Endodermal cell (in vitro differentiated cells): ENCODE measurements at regions not wholly inside any gene's neighbourhood (a gene's known extent, or its start where the extent isn't known, plus 50 kb on each side); places are given as distances from the start of the nearest gene placed in this dataset.
A peak's percentile ranks its signal among the peaks of the same experiment; 100 is the strongest.

Experiments used
- DNase-seq: peaks from one replicate; pipeline ENCODE4 v3.0.0-alpha.2; 2017
- H3K27ac ChIP-seq: 2 replicates; pipeline ENCODE4 v1.5.1; 2013; ENCODE audit warnings: mild to moderate bottlenecking, low read depth, low read length, moderate library complexity
- H3K27me3 ChIP-seq: 2 replicates; pipeline ENCODE4 v1.6.1; 2013; ENCODE audit warnings: mild to moderate bottlenecking, low read length, moderate library complexity; ENCODE audit not compliant: insufficient read depth, control insufficient read depth, poor library complexity, severe bottlenecking
- H3K36me3 ChIP-seq: 2 replicates; pipeline ENCODE4 v1.7.0; 2013; ENCODE audit warnings: mild to moderate bottlenecking, low read length, moderate library complexity; ENCODE audit not compliant: control insufficient read depth, insufficient read depth
- H3K4me1 ChIP-seq: one replicate; pipeline ENCODE4 v1.7.0; 2013; ENCODE audit warnings: low read length; ENCODE audit not compliant: control insufficient read depth, insufficient read depth
- H3K4me3 ChIP-seq: 2 replicates; pipeline ENCODE4 v1.5.1; 2013; ENCODE audit warnings: mild to moderate bottlenecking, low read length, moderate library complexity
- H3K9ac ChIP-seq: 2 replicates; pipeline ENCODE4 v1.6.1; 2013; ENCODE audit warnings: mild to moderate bottlenecking, low read length, moderate library complexity; ENCODE audit not compliant: poor library complexity, severe bottlenecking; ENCODE audit errors: extremely low read depth
- H3K9me3 ChIP-seq: 2 replicates; pipeline ENCODE4 v1.6.1; 2013; ENCODE audit warnings: mild to moderate bottlenecking, low read length, moderate library complexity; ENCODE audit not compliant: control insufficient read depth
- H3K27ac Mint-ChIP-seq: 2 replicates; pipeline ENCODE4 v1.8.0; 2020; ENCODE audit warnings: mixed read lengths
- H3K27me3 Mint-ChIP-seq: 2 replicates; pipeline ENCODE4 v1.8.0; 2021; ENCODE audit warnings: mild to moderate bottlenecking, mixed read lengths; ENCODE audit not compliant: insufficient read depth
- H3K36me3 Mint-ChIP-seq: 2 replicates; pipeline ENCODE4 v1.8.0; 2020; ENCODE audit warnings: low read depth, mixed read lengths
- H3K4me1 Mint-ChIP-seq: 2 replicates; pipeline ENCODE4 v1.8.0; 2020; ENCODE audit warnings: mixed read lengths
- H3K4me3 Mint-ChIP-seq: 2 replicates; pipeline ENCODE4 v1.8.0; 2020; ENCODE audit warnings: mild to moderate bottlenecking, moderate library complexity, mixed read lengths
- H3K9me3 Mint-ChIP-seq: 2 replicates; pipeline ENCODE4 v1.8.0; 2020; ENCODE audit warnings: mild to moderate bottlenecking, mixed read lengths
- WGBS, 2 experiments: methylation state at CpG; one replicate each; pipeline versions ENCODE4 v1.1.5 to v1.1.7; 2013; ENCODE audit warnings: missing lambda C conversion rate in 2 of 2, mixed read lengths in 1 of 2; ENCODE audit not compliant: insufficient coverage in 1 of 2, insufficient read length in 1 of 2; 5-methylcytosine and 5-hydroxymethylcytosine counted together
- TF ChIP-seq, protein P1 (sequence below): fragments of 200-600 bp; sonication (generic); conservative IDR thresholded peaks from 2 replicates; pipeline ENCODE4 v1.5.0; 2021; ENCODE audit warnings: antibody characterized with exemption, mild to moderate bottlenecking

DNA sequence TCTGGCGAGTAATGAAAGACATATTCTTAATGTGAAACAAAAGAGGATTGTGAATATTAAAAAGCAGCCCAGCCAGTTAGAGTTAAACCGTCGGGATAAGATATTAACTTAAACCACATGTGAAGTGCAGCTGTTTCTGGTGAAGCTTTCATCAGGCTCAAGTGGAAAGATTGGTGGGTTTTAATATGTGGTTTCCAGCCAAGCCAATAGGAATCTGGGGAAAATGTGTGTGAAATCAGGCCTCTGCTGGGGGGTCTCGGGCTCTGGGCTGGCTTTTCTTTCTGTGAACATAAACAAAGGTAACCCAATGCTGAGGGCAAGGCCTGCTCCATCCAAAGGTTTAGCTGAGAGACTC, 279.6 kb downstream of the SLC4A3 start:
- no peak overlapping the region for H3K9ac ChIP-seq
- H3K27ac ChIP-seq, result no peak overlapping the region
- WGBS, 2 experiments, result 87 to 97% methylated on average over 3 to 4 of the region's 4 CpGs
- no peaks in the 10 kb centered on the region for H3K9me3 ChIP-seq
- H3K27me3 ChIP-seq, result peaks cover 34% of the 10 kb centered on the region
- no peaks in the 10 kb centered on the region for H3K36me3 Mint-ChIP-seq
- H3K4me1 ChIP-seq, result peaks cover 5% of the 10 kb centered on the region
- H3K9me3 Mint-ChIP-seq, result no peaks in the 10 kb centered on the region
- TF ChIP-seq, protein P1, sequence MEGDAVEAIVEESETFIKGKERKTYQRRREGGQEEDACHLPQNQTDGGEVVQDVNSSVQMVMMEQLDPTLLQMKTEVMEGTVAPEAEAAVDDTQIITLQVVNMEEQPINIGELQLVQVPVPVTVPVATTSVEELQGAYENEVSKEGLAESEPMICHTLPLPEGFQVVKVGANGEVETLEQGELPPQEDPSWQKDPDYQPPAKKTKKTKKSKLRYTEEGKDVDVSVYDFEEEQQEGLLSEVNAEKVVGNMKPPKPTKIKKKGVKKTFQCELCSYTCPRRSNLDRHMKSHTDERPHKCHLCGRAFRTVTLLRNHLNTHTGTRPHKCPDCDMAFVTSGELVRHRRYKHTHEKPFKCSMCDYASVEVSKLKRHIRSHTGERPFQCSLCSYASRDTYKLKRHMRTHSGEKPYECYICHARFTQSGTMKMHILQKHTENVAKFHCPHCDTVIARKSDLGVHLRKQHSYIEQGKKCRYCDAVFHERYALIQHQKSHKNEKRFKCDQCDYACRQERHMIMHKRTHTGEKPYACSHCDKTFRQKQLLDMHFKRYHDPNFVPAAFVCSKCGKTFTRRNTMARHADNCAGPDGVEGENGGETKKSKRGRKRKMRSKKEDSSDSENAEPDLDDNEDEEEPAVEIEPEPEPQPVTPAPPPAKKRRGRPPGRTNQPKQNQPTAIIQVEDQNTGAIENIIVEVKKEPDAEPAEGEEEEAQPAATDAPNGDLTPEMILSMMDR, result no peak
- no peak overlapping the region for H3K27ac Mint-ChIP-seq
- peaks cover 19% of the 10 kb centered on the region for H3K4me1 Mint-ChIP-seq
- peaks cover 42% of the 10 kb centered on the region for H3K27me3 Mint-ChIP-seq
- H3K36me3 ChIP-seq, result no peaks in the 10 kb centered on the region
- DNase-seq, result no peak
- H3K4me3 ChIP-seq, result no peak overlapping the region
- no peak overlapping the region for H3K4me3 Mint-ChIP-seq

DNA sequence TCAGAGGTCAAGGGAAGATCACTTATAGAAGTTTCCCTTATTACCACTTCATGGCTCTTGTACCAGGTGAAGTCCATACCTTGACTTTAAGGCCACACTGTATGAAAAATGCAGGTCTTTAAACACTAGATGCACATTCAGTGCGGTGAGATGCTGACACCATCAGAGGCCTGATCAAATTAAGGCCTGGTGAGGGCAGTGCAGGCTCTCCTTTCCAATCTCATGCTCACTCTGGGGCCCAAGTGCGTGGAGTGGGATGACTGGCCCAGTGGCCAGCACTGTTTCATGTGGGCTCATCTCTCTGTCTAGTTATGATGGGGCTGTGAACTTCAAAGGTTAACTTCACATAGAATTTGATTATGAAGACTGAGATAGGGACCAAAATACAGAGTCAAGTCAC, 281.1 kb downstream of the SLC4A3 start:
- H3K36me3 ChIP-seq, result no peaks in the 10 kb centered on the region
- no peak overlapping the region for H3K27ac ChIP-seq
- H3K9me3 Mint-ChIP-seq, result no peaks in the 10 kb centered on the region
- H3K9ac ChIP-seq, result no peak overlapping the region
- no peak overlapping the region for H3K4me3 Mint-ChIP-seq
- H3K27me3 ChIP-seq, result peaks cover 46% of the 10 kb centered on the region
- DNase-seq, result peak; percentile 62
- TF ChIP-seq, protein P1, result peak; percentile 70
- no peak overlapping the region for H3K27ac Mint-ChIP-seq
- H3K4me1 ChIP-seq, result no peaks in the 10 kb centered on the region
- peaks cover 57% of the 10 kb centered on the region for H3K27me3 Mint-ChIP-seq
- H3K36me3 Mint-ChIP-seq, result no peaks in the 10 kb centered on the region
- H3K4me1 Mint-ChIP-seq, result peaks cover 13% of the 10 kb centered on the region
- no peaks in the 10 kb centered on the region for H3K9me3 ChIP-seq
- no peak overlapping the region for H3K4me3 ChIP-seq
- WGBS, 2 experiments, result 94 to 100% methylated on average over 2 of the region's 2 CpGs

DNA sequence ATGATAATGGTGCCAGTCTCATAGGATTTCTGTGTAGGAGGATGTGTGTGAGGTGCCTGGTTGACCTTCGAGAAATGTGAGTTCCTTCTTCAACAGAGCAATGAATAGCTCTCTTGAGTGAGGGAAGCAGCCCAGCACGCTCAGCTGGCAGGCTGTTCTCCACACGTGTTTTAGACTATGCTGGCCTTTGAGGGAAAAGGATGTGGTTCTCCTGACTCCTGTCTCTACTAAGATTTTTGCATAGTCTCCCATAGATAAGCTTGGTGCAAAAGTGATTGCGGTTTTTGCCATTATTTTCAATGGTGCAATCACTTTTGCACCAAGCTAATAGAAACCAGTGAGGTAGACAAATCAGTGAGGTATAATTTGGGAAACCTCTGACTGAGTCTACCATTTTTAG, 284.1 kb downstream of the SLC4A3 start:
- no peak overlapping the region for H3K4me3 Mint-ChIP-seq
- Histone ChIP-seq H3K27me3 (peaks cover 70% of the 10 kb centered on the region), H3K9me3 (no peaks in the 10 kb centered on the region), H3K9ac (no peak overlapping the region), H3K4me3 (no peak overlapping the region), H3K36me3 (no peaks in the 10 kb centered on the region), H3K4me1 (no peaks in the 10 kb centered on the region), H3K27ac (no peak overlapping the region)
- peaks cover 19% of the 10 kb centered on the region for H3K4me1 Mint-ChIP-seq
- H3K9me3 Mint-ChIP-seq, result no peaks in the 10 kb centered on the region
- H3K36me3 Mint-ChIP-seq, result no peaks in the 10 kb centered on the region
- 90 to 93% methylated on average over 2 to 4 of the region's 4 CpGs for WGBS, 2 experiments
- H3K27ac Mint-ChIP-seq, result no peak overlapping the region
- H3K27me3 Mint-ChIP-seq, result peaks cover 76% of the 10 kb centered on the region
- DNase-seq, result no peak
- TF ChIP-seq, protein P1, result no peak
